ENCODE measurements at regions not wholly inside any gene's neighbourhood (a gene's known extent, or its start where the extent isn't known, plus 50 kb on each side); places are given as distances from the start of the nearest gene placed in this dataset.

- TF ChIP-seq REST (IDR thresholded peaks at IDR 0.05; ENCODE audit: insufficient read depth in 1 of 2, low read depth in 2 of 2, low read length in 1 of 2) (no peak), TCF7L2 (IDR thresholded peaks at IDR 0.05; ENCODE audit: low read depth, low read length) (no peak), SIN3A (IDR thresholded peaks at IDR 0.05; ENCODE audit: borderline replicate concordance, insufficient read depth, low read depth, low read length) (no peak), CTCF (IDR thresholded peaks at IDR 0.05) (no peak), POLR2AphosphoS5 (IDR thresholded peaks at IDR 0.05; ENCODE audit: low read depth, low read length) (no peak)
- BruUV-seq (replicated peaks) = no TSS peak
- Histone ChIP-seq H3K27me3 (ENCODE audit: control insufficient read depth, insufficient read depth, low read length) (no peaks in the 10 kb centered on the region; the same call in 1 of the 2 replicates), H3K4me1 (ENCODE audit: control insufficient read depth, insufficient read depth, low read length) (no peaks in the 10 kb centered on the region), H3K36me3 (ENCODE audit: control insufficient read depth, insufficient read depth, low read length) (no peaks in the 10 kb centered on the region), H3K9me3 (ENCODE audit: control insufficient read depth, insufficient read depth, low read depth, low read length) (no peaks in the 10 kb centered on the region), H3K27ac (ENCODE audit: low read length) (no peak overlapping the region), H3K4me3 (ENCODE audit: low read depth in 2 of 2, low read length in 2 of 2) (no peak overlapping the region)
- intact Hi-C loops (cut with micrococcal nuclease; ENCODE audit: unreplicated experiment) (no loop called here), in situ Hi-C loops (cut with HindIII; ENCODE audit: low pct_unique_long_range_greater_than_20kb, low sequenced_read_pairs) (no loop called here)
- CTCF ChIA-PET = no interaction called here
- DNase-seq (ENCODE audit: low read depth, low spot score) = no peak
- POLR2A ChIA-PET = no interaction called here
- ATAC-seq = no peak
Observed at GRCh38 chr20:60765821-60766403, 486.1 kb upstream of the CDH4 start.

- intact Hi-C loops (cut with micrococcal nuclease; ENCODE audit: unreplicated experiment) = no loop called here
- TF ChIP-seq TCF7L2 (IDR thresholded peaks at IDR 0.05; ENCODE audit: low read depth, low read length) = no peak
- no peaks in the 10 kb centered on the region for H3K9me3 ChIP-seq (ENCODE audit: control insufficient read depth, insufficient read depth, low read depth, low read length)
- H3K4me1 ChIP-seq (ENCODE audit: control insufficient read depth, insufficient read depth, low read length) = no peaks in the 10 kb centered on the region
- DNase-seq (ENCODE audit: low read depth, low spot score) (no peak), ATAC-seq (no peak)
- no peaks in the 10 kb centered on the region; the same call in 1 of the 2 replicates for H3K27me3 ChIP-seq (ENCODE audit: control insufficient read depth, insufficient read depth, low read length)
- BruUV-seq (replicated peaks) = no TSS peak
- no peak overlapping the region for H3K27ac ChIP-seq (ENCODE audit: low read length)
- ChIA-PET CTCF (no interaction called here), POLR2A (no interaction called here)
- H3K36me3 ChIP-seq (ENCODE audit: control insufficient read depth, insufficient read depth, low read length) = no peaks in the 10 kb centered on the region
- no peak overlapping the region for H3K4me3 ChIP-seq (ENCODE audit: low read depth in 2 of 2, low read length in 2 of 2)
- in situ Hi-C loops (cut with HindIII; ENCODE audit: low pct_unique_long_range_greater_than_20kb, low sequenced_read_pairs) = no loop called here
Observed at GRCh38 chr20:60768216-60768615, 483.8 kb upstream of the CDH4 start.

GRCh38 chr20:60780388-60781025, 471.6 kb upstream of the CDH4 start:
- H3K4me1 ChIP-seq (ENCODE audit: control insufficient read depth, insufficient read depth, low read length) = no peaks in the 10 kb centered on the region
- intact Hi-C loops (cut with micrococcal nuclease; ENCODE audit: unreplicated experiment) = no loop called here
- TF ChIP-seq CTCF (IDR thresholded peaks at IDR 0.05) = no peak
- no peak for TF ChIP-seq TCF7L2 (IDR thresholded peaks at IDR 0.05; ENCODE audit: low read depth, low read length)
- TF ChIP-seq SIN3A (IDR thresholded peaks at IDR 0.05; ENCODE audit: borderline replicate concordance, insufficient read depth, low read depth, low read length) = no peak
- no peak for TF ChIP-seq REST (IDR thresholded peaks at IDR 0.05; ENCODE audit: insufficient read depth in 1 of 2, low read depth in 2 of 2, low read length in 1 of 2)
- TF ChIP-seq POLR2AphosphoS5 (IDR thresholded peaks at IDR 0.05; ENCODE audit: low read depth, low read length) = no peak
- CTCF ChIA-PET = no interaction called here
- no peak overlapping the region for H3K4me3 ChIP-seq (ENCODE audit: low read depth in 2 of 2, low read length in 2 of 2)
- DNase-seq (ENCODE audit: low read depth, low spot score) = no peak
- in situ Hi-C loops (cut with HindIII; ENCODE audit: low pct_unique_long_range_greater_than_20kb, low sequenced_read_pairs) = no loop called here
- no peak overlapping the region for H3K27ac ChIP-seq (ENCODE audit: low read length)
- POLR2A ChIA-PET = no interaction called here
- no TSS peak for BruUV-seq (replicated peaks)
- peaks cover 2% of the 10 kb centered on the region; the same call in 1 of the 2 replicates for H3K27me3 ChIP-seq (ENCODE audit: control insufficient read depth, insufficient read depth, low read length)
- no peaks in the 10 kb centered on the region for H3K36me3 ChIP-seq (ENCODE audit: control insufficient read depth, insufficient read depth, low read length)
- H3K9me3 ChIP-seq (ENCODE audit: control insufficient read depth, insufficient read depth, low read depth, low read length) = no peaks in the 10 kb centered on the region
- no peak for ATAC-seq

Data from Panc1 (cell line).